ENCODE measurements at regions not wholly inside any gene's neighbourhood (a gene's known extent, or its start where the extent isn't known, plus 50 kb on each side); places are given as distances from the start of the nearest gene placed in this dataset.

DNA sequence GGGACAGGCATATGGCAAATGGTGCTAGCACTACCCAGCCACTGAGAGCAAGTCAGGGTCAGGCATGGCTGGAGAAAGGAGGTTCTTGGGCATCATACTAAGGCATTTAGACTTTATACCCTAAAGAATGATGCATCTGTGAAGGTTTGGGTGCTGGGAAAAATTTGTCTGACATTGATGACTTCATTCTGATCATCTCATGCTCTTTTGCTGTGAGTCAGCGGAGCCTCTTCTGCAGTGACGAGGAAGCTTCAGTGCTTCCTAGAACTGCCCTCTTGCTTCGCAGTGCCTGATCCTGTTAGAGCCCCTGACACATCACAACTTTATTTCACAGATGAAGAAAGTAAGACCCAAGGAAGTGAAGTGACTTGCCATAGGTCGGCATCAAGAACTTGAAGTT lies 266.6 kb upstream of the GAS1 start:
- TF ChIP-seq CTCF (IDR thresholded peaks at IDR 0.05) = no peak
- no peak for TF ChIP-seq EP300 (IDR thresholded peaks at IDR 0.05)
- no peak for TF ChIP-seq POLR2A (IDR thresholded peaks at IDR 0.05)

Data from suprapubic skin (tissue), 3 donors.